Fibroblast of skin of scalp (primary cell): ENCODE measurements at regions not wholly inside any gene's neighbourhood (a gene's known extent, or its start where the extent isn't known, plus 50 kb on each side); places are given as distances from the start of the nearest gene placed in this dataset.
"Not testable (repeated sequence)": the region's sequence is repeated elsewhere in the genome, so short reads cannot be mapped to it uniquely, and the experiment has no call there.

Experiments used
- DNase-seq: peaks from one replicate; pipeline ENCODE4 v3.0.0-alpha.2; 2013

- no peak for DNase-seq
These were observed 948.7 kb downstream of the LRFN5 start for GRCh38 chr14:42555365-42555764.

GRCh38 chr14:42554091-42554490, 947.4 kb downstream of the LRFN5 start:
- DNase-seq, result no peak

- DNase-seq, result no peak
These were observed 943.6 kb downstream of the LRFN5 start for GRCh38 chr14:42550310-42550709.

- no peak for DNase-seq
These were observed 941.7 kb downstream of the LRFN5 start for GRCh38 chr14:42548349-42548748.

- no peak for DNase-seq
These were observed 939.0 kb downstream of the LRFN5 start for GRCh38 chr14:42545636-42546035.

- peak; percentile 82 for DNase-seq
These were observed 934.9 kb downstream of the LRFN5 start for GRCh38 chr14:42541535-42542001.

GRCh38 chr14:42535397-42535796, 928.7 kb downstream of the LRFN5 start:
- DNase-seq, result no peak

GRCh38 chr14:42533476-42533875, 926.8 kb downstream of the LRFN5 start:
- DNase-seq, result no peak

GRCh38 chr14:42532194-42532593, 925.5 kb downstream of the LRFN5 start:
- DNase-seq, result no peak

- DNase-seq, result no peak
These were observed 920.5 kb downstream of the LRFN5 start for GRCh38 chr14:42527141-42527540.

- DNase-seq, result peak; percentile 0
These were observed 917.0 kb downstream of the LRFN5 start for GRCh38 chr14:42523666-42524065.

GRCh38 chr14:42517806-42518500, 911.3 kb downstream of the LRFN5 start:
- peak; percentile 0 for DNase-seq

GRCh38 chr14:42513837-42514236, 907.2 kb downstream of the LRFN5 start:
- DNase-seq, result no peak

GRCh38 chr14:42510071-42510470, 903.4 kb downstream of the LRFN5 start:
- no peak for DNase-seq

- no peak for DNase-seq
These were observed 901.7 kb downstream of the LRFN5 start for GRCh38 chr14:42508209-42508946.

- DNase-seq, result no peak
These were observed 897.8 kb downstream of the LRFN5 start for GRCh38 chr14:42504433-42504832.

- no peak for DNase-seq
These were observed 892.5 kb downstream of the LRFN5 start for GRCh38 chr14:42499137-42499536.

- DNase-seq, result no peak
These were observed 883.9 kb downstream of the LRFN5 start for GRCh38 chr14:42490536-42490935.

- DNase-seq, result no peak
These were observed 882.3 kb downstream of the LRFN5 start for GRCh38 chr14:42488965-42489364.

- not testable (repeated sequence) for DNase-seq
These were observed 875.8 kb downstream of the LRFN5 start for GRCh38 chr14:42482345-42482971.

- not testable (repeated sequence) for DNase-seq
These were observed 875.0 kb downstream of the LRFN5 start for GRCh38 chr14:42481714-42482113.

GRCh38 chr14:42480255-42480654, 873.6 kb downstream of the LRFN5 start:
- no peak for DNase-seq

- DNase-seq, result no peak
These were observed 868.6 kb downstream of the LRFN5 start for GRCh38 chr14:42475289-42475688.

- DNase-seq, result no peak
These were observed 863.7 kb downstream of the LRFN5 start for GRCh38 chr14:42470427-42470719.
